ENCODE measurements at regions not wholly inside any gene's neighbourhood (a gene's known extent, or its start where the extent isn't known, plus 50 kb on each side); places are given as distances from the start of the nearest gene placed in this dataset.

- Histone ChIP-seq H2BK5ac (ENCODE audit: low read depth, low read length) (no peak overlapping the region), H3K9ac (replicated peaks in 1 of 4; ENCODE audit: extremely low read depth in 1 of 4, low read depth in 3 of 4, low read length in 3 of 4) (no peak overlapping the region), H3K18ac (ENCODE audit: extremely low read depth, low read length) (no peak overlapping the region), H3K4me3 (ENCODE audit: extremely low read depth in 1 of 4, insufficient read depth in 2 of 4, low read depth in 3 of 4, low read length in 4 of 4) (0 out of 8 replicates have a peak overlapping the region, but pooled peaks of 1 of the 4 experiments have one; percentile 16), H3K23ac (ENCODE audit: insufficient read length) (no peak overlapping the region), H2AFZ (ENCODE audit: low read length) (no peak overlapping the region), H3K4ac (replicated peaks; ENCODE audit: insufficient read length, low read depth, low read length) (no peak overlapping the region), H3K79me1 (ENCODE audit: low read depth, low read length) (no peaks in the 10 kb centered on the region), H2BK12ac (ENCODE audit: low read depth, low read length) (no peak overlapping the region), H4K5ac (ENCODE audit: insufficient read length, low read depth, low read length) (no peak overlapping the region), H2BK15ac (ENCODE audit: low read length) (no peak overlapping the region), H3K9me3 (ENCODE audit: insufficient read depth in 2 of 2, low read depth in 1 of 2, low read length in 1 of 2) (no peaks in the 10 kb centered on the region), H3K79me2 (ENCODE audit: control insufficient read depth in 1 of 2, insufficient read depth in 2 of 2, low read length in 2 of 2) (no peaks in the 10 kb centered on the region), H2BK20ac (ENCODE audit: low read length) (no peak overlapping the region), H3K27ac (ENCODE audit: low read depth, low read length) (no peak overlapping the region), H2AK5ac (ENCODE audit: low read depth, low read length) (no peak overlapping the region), H3K36me3 (ENCODE audit: control insufficient read depth in 2 of 4, insufficient read depth in 4 of 4, low read length in 3 of 4) (no peaks in the 10 kb centered on the region), H3K14ac (ENCODE audit: insufficient read length) (no peak overlapping the region), H4K8ac (ENCODE audit: extremely low read depth, insufficient read depth, low read length) (no peak overlapping the region), H3K4me1 (replicated peaks in 1 of 4; ENCODE audit: control insufficient read depth in 3 of 4, insufficient read depth in 4 of 4, low read length in 3 of 4) (peaks cover 19 to 31% (median 25%) of the 10 kb centered on the region in 4 experiments), H3K27me3 (replicated peaks in 1 of 4; ENCODE audit: control insufficient read depth in 3 of 4, extremely low read depth in 1 of 4, insufficient read depth in 3 of 4, low read length in 3 of 4) (no peaks in the 10 kb centered on the region; a peak in 1 of 7 replicates), H3K4me2 (ENCODE audit: insufficient read depth in 1 of 2, low read depth in 2 of 2, low read length in 2 of 2) (peak overlapping the region; percentile 24 to 48; a peak in 3 of 4 replicates), H3K56ac (replicated peaks; ENCODE audit: insufficient read length, low read depth, low read length) (no peak overlapping the region), H3K23me2 (ENCODE audit: low read depth, low read length) (no peaks in the 10 kb centered on the region; the same call in 1 of the 2 replicates), H2BK120ac (replicated peaks; ENCODE audit: low read depth, low read length) (no peak overlapping the region), H4K91ac (replicated peaks; ENCODE audit: insufficient read length, low read length) (no peak overlapping the region), H4K20me1 (replicated peaks in 1 of 2; ENCODE audit: control insufficient read depth in 1 of 2, insufficient read depth in 2 of 2, low read length in 2 of 2) (no peaks in the 10 kb centered on the region)
- ChIA-PET CTCF (ENCODE audit: partially characterized antibody) (interaction anchor here (1.3 kb wide), 1 partner anchor 97 kb away, joined by 3 read pairs; no protein-coding TSS in a partner anchor), POLR2A (ENCODE audit: partially characterized antibody) (no interaction called here)
- 9% methylated on average over 5 of the region's 5 CpGs; no CpG with 5 or more reads in 1 of the 2 experiments for WGBS, 2 experiments (ENCODE audit: extremely low coverage in 1 of 2, insufficient coverage in 1 of 2, insufficient read length in 1 of 2, insufficient replicate concordance in 2 of 2, low coverage in 1 of 2, low lambda C conversion rate in 2 of 2, missing lambda C conversion rate in 1 of 2)
- FAIRE-seq: peak; percentile 68
- DNase-seq (ENCODE audit: low read depth in 1 of 2, low spot score in 2 of 2): peak in 1 of 2 experiments; percentile 51
- TF ChIP-seq CHD2 (IDR thresholded peaks at IDR 0.05; ENCODE audit: low read length): 0 out of 2 replicates have a peak, but pooled peaks have one; percentile 26
- TF ChIP-seq SRF (IDR thresholded peaks at IDR 0.05; ENCODE audit: low read depth, low read length): no peak
- peak; percentile 93 for TF ChIP-seq JUN (IDR thresholded peaks at IDR 0.05; ENCODE audit: low read depth, low read length)
- no peak for TF ChIP-seq EGR1 (IDR thresholded peaks at IDR 0.05; ENCODE audit: borderline replicate concordance, low read depth, low read length)
- TF ChIP-seq JUND (IDR thresholded peaks at IDR 0.05; ENCODE audit: low read length): peak; percentile 93
- TF ChIP-seq KDM1A (IDR thresholded peaks at IDR 0.05; ENCODE audit: borderline replicate concordance, low read length): no peak
- 0 out of 2 replicates have a peak, but pooled peaks have one; percentile 12 for TF ChIP-seq TEAD4 (IDR thresholded peaks at IDR 0.05; ENCODE audit: low read depth, low read length)
- peak; percentile 81; the same call in 1 of the 2 replicates for TF ChIP-seq TCF12 (IDR thresholded peaks at IDR 0.05; ENCODE audit: low read depth, low read length)
- TF ChIP-seq RNF2 (IDR thresholded peaks at IDR 0.05; ENCODE audit: borderline replicate concordance, low read depth, low read length, missing control alignments, poor library complexity, severe bottlenecking): no peak
- peak in 1 of 2 experiments; percentile 37; a peak in 1 of 3 replicates for TF ChIP-seq EP300 (IDR thresholded peaks at IDR 0.05; ENCODE audit: borderline replicate concordance in 1 of 2, low read depth in 2 of 2, low read length in 2 of 2)
- 0 out of 2 replicates have a peak, but pooled peaks have one; percentile 10 for TF ChIP-seq CREB1 (IDR thresholded peaks at IDR 0.05)
- 0 out of 2 replicates have a peak, but pooled peaks have one; percentile 20 for TF ChIP-seq SP1 (IDR thresholded peaks at IDR 0.05; ENCODE audit: low read depth, low read length)
- 0 out of 2 replicates have a peak, but pooled peaks have one; percentile 7 for TF ChIP-seq BACH1 (IDR thresholded peaks at IDR 0.05; ENCODE audit: low read length)
These were observed 377.2 kb downstream of the SOX11 start for GRCh38 chr2:6069381-6069780.

Measured in H1 (cell line).